Central memory CD8-positive, alpha-beta T cell (primary cell): ENCODE measurements at regions not wholly inside any gene's neighbourhood (a gene's known extent, or its start where the extent isn't known, plus 50 kb on each side); places are given as distances from the start of the nearest gene placed in this dataset.

ENCODE experiments used
- ATAC-seq: fragments of 150-1000 bp; cut with Tn5 transposase; replicated peaks from 2 replicates; pipeline ENCODE4 v1.10.0; 2022; ENCODE audit warnings: mild to moderate bottlenecking, moderate FRiP score, moderate number of reproducible peaks; ENCODE audit not compliant: poor library complexity, severe bottlenecking; ENCODE audit errors: extremely low read depth
- DNase-seq, 2 donors: peaks; one replicate each; pipeline ENCODE4 v3.0.0; 2021; ENCODE audit warnings: low spot score in 2 of 2
- H3K27ac Mint-ChIP-seq: one replicate; pipeline ENCODE4 v1.8.0; 2022; ENCODE audit warnings: low read depth, mild to moderate bottlenecking, moderate library complexity, mixed read lengths
- H3K27me3 Mint-ChIP-seq: one replicate; pipeline ENCODE4 v1.8.0; 2022; ENCODE audit warnings: mixed read lengths
- H3K36me3 Mint-ChIP-seq: one replicate; pipeline ENCODE4 v1.8.0; 2022; ENCODE audit warnings: mild to moderate bottlenecking, moderate library complexity, mixed read lengths; ENCODE audit not compliant: insufficient read depth
- H3K4me1 Mint-ChIP-seq: one replicate; pipeline ENCODE4 v1.8.0; 2022; ENCODE audit warnings: mixed read lengths
- H3K4me3 Mint-ChIP-seq: one replicate; pipeline ENCODE4 v1.8.0; 2022; ENCODE audit warnings: mild to moderate bottlenecking, moderate library complexity, mixed read lengths
- H3K9me3 Mint-ChIP-seq: one replicate; pipeline ENCODE4 v1.8.0; 2022; ENCODE audit warnings: mixed read lengths

- no peaks in the 10 kb centered on the region for H3K36me3 Mint-ChIP-seq
- no peaks in the 10 kb centered on the region for H3K4me1 Mint-ChIP-seq
- H3K27me3 Mint-ChIP-seq: peaks cover 10% of the 10 kb centered on the region
- ATAC-seq (no peak), DNase-seq (no peak)
- peaks cover 14% of the 10 kb centered on the region for H3K9me3 Mint-ChIP-seq
- H3K27ac Mint-ChIP-seq: no peak overlapping the region
- H3K4me3 Mint-ChIP-seq: no peak overlapping the region
These were observed 137.1 kb upstream of the NEBL start for GRCh38 chr10:21034241-21034640.

- Mint-ChIP-seq H3K27ac (no peak overlapping the region), H3K4me1 (no peaks in the 10 kb centered on the region), H3K4me3 (no peak overlapping the region), H3K9me3 (peaks cover 16% of the 10 kb centered on the region), H3K27me3 (peaks cover 10% of the 10 kb centered on the region), H3K36me3 (no peaks in the 10 kb centered on the region)
- no peak for ATAC-seq
- no peak for DNase-seq
These were observed 135.6 kb upstream of the NEBL start for GRCh38 chr10:21032587-21033319.

GRCh38 chr10:21031232-21031795, 134.2 kb upstream of the NEBL start:
- H3K36me3 Mint-ChIP-seq: no peaks in the 10 kb centered on the region
- DNase-seq (no peak), ATAC-seq (no peak)
- H3K27ac Mint-ChIP-seq: no peak overlapping the region
- peaks cover 16% of the 10 kb centered on the region for H3K9me3 Mint-ChIP-seq
- H3K27me3 Mint-ChIP-seq: peaks cover 10% of the 10 kb centered on the region
- no peaks in the 10 kb centered on the region for H3K4me1 Mint-ChIP-seq
- no peak overlapping the region for H3K4me3 Mint-ChIP-seq

GRCh38 chr10:21030091-21030490, 133.0 kb upstream of the NEBL start:
- H3K27me3 Mint-ChIP-seq: peaks cover 10% of the 10 kb centered on the region
- no peak for DNase-seq
- H3K36me3 Mint-ChIP-seq: no peaks in the 10 kb centered on the region
- H3K4me3 Mint-ChIP-seq: no peak overlapping the region
- H3K9me3 Mint-ChIP-seq: peaks cover 16% of the 10 kb centered on the region
- no peak overlapping the region for H3K27ac Mint-ChIP-seq
- no peaks in the 10 kb centered on the region for H3K4me1 Mint-ChIP-seq
- ATAC-seq: no peak

- H3K9me3 Mint-ChIP-seq: peaks cover 23% of the 10 kb centered on the region
- DNase-seq (no peak), ATAC-seq (no peak)
- H3K36me3 Mint-ChIP-seq: no peaks in the 10 kb centered on the region
- H3K27me3 Mint-ChIP-seq: no peaks in the 10 kb centered on the region
- no peak overlapping the region for H3K27ac Mint-ChIP-seq
- no peak overlapping the region for H3K4me3 Mint-ChIP-seq
- H3K4me1 Mint-ChIP-seq: no peaks in the 10 kb centered on the region
These were observed 125.7 kb upstream of the NEBL start for GRCh38 chr10:21022821-21023220.

GRCh38 chr10:21021843-21022594, 124.9 kb upstream of the NEBL start:
- H3K9me3 Mint-ChIP-seq: peaks cover 23% of the 10 kb centered on the region
- H3K27me3 Mint-ChIP-seq: no peaks in the 10 kb centered on the region
- H3K4me3 Mint-ChIP-seq: no peak overlapping the region
- H3K4me1 Mint-ChIP-seq: no peaks in the 10 kb centered on the region
- DNase-seq (no peak), ATAC-seq (no peak)
- no peak overlapping the region for H3K27ac Mint-ChIP-seq
- no peaks in the 10 kb centered on the region for H3K36me3 Mint-ChIP-seq

GRCh38 chr10:21021231-21021630, 124.1 kb upstream of the NEBL start:
- Mint-ChIP-seq H3K27ac (no peak overlapping the region), H3K36me3 (no peaks in the 10 kb centered on the region), H3K9me3 (peaks cover 23% of the 10 kb centered on the region), H3K4me1 (no peaks in the 10 kb centered on the region), H3K27me3 (no peaks in the 10 kb centered on the region), H3K4me3 (no peak overlapping the region)
- DNase-seq (no peak), ATAC-seq (no peak)

- no peaks in the 10 kb centered on the region for H3K4me1 Mint-ChIP-seq
- no peak for ATAC-seq
These were observed 123.4 kb upstream of the NEBL start for GRCh38 chr10:21020545-21020944.

GRCh38 chr10:21019436-21019835, 122.3 kb upstream of the NEBL start:
- peaks cover 23% of the 10 kb centered on the region for H3K9me3 Mint-ChIP-seq
- ATAC-seq (no peak), DNase-seq (no peak)
- no peaks in the 10 kb centered on the region for H3K4me1 Mint-ChIP-seq
- H3K4me3 Mint-ChIP-seq: no peak overlapping the region
- H3K27ac Mint-ChIP-seq: no peak overlapping the region
- no peaks in the 10 kb centered on the region for H3K27me3 Mint-ChIP-seq
- peaks cover 1% of the 10 kb centered on the region for H3K36me3 Mint-ChIP-seq

More at GRCh38 chr10:21020545-21020944, 123.4 kb upstream of the NEBL start:
- no peaks in the 10 kb centered on the region for H3K27me3 Mint-ChIP-seq
- H3K27ac Mint-ChIP-seq: no peak overlapping the region
- H3K9me3 Mint-ChIP-seq: peaks cover 23% of the 10 kb centered on the region
- DNase-seq: no peak
- H3K4me3 Mint-ChIP-seq: no peak overlapping the region
- no peaks in the 10 kb centered on the region for H3K36me3 Mint-ChIP-seq

GRCh38 chr10:21015851-21016250, 118.7 kb upstream of the NEBL start:
- Mint-ChIP-seq H3K9me3 (peaks cover 12% of the 10 kb centered on the region), H3K36me3 (peaks cover 3% of the 10 kb centered on the region), H3K27ac (no peak overlapping the region), H3K4me1 (no peaks in the 10 kb centered on the region), H3K4me3 (no peak overlapping the region), H3K27me3 (no peaks in the 10 kb centered on the region)
- ATAC-seq: no peak
- no peak for DNase-seq

GRCh38 chr10:21014141-21014540, 117.0 kb upstream of the NEBL start:
- H3K27me3 Mint-ChIP-seq: no peaks in the 10 kb centered on the region
- no peaks in the 10 kb centered on the region for H3K4me1 Mint-ChIP-seq
- no peak overlapping the region for H3K27ac Mint-ChIP-seq
- no peak for DNase-seq
- no peak overlapping the region for H3K4me3 Mint-ChIP-seq
- H3K9me3 Mint-ChIP-seq: peaks cover 2% of the 10 kb centered on the region
- peaks cover 3% of the 10 kb centered on the region for H3K36me3 Mint-ChIP-seq
- ATAC-seq: no peak

GRCh38 chr10:21011433-21012018, 114.4 kb upstream of the NEBL start:
- ATAC-seq (no peak), DNase-seq (no peak)
- Mint-ChIP-seq H3K27me3 (no peaks in the 10 kb centered on the region), H3K4me1 (no peaks in the 10 kb centered on the region), H3K4me3 (no peak overlapping the region), H3K9me3 (no peaks in the 10 kb centered on the region), H3K36me3 (peaks cover 3% of the 10 kb centered on the region), H3K27ac (no peak overlapping the region)
